ENCODE measurements at regions not wholly inside any gene's neighbourhood (a gene's known extent, or its start where the extent isn't known, plus 50 kb on each side); places are given as distances from the start of the nearest gene placed in this dataset.

DNA sequence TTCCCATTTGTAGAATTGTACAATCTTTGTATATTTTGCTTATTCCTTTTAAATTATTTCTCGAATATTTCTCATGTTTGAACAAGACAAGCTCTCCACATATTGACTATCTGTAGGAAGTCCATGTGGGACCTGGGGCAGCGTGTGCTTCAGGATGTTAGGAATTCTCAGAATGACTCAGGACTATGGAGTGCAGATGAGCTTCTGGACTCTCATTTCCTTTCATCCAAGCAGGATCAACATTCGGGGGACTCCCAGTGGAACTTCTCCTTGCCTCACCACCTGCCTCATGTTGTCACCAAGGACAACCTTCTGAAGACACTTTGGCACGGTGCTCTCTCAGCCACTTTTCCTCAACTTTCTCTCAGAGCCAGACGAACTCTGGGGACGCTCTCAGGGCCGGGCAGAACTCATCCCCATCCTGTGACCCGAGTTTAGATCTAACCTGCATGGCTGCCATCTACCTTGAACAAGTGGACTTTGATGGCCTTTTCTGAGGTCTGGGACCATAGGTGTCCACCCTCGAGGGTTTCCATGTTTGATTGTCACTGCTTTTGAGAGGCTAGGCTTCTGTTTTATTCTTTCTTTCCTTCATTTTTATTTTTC, 441.7 kb downstream of the IRS2 start:
- Histone ChIP-seq H3K27ac (ENCODE audit: low read length) (no peak overlapping the region), H3K79me2 (ENCODE audit: insufficient read depth, low read length) (no peaks in the 10 kb centered on the region), H2AFZ (ENCODE audit: low read depth, low read length) (no peak overlapping the region), H3K4me2 (ENCODE audit: insufficient read depth, low read length) (no peak overlapping the region), H3K4me1 (ENCODE audit: insufficient read depth, low read length) (no peaks in the 10 kb centered on the region), H3K4me3 (ENCODE audit: low read depth in 1 of 2, low read length in 2 of 2) (no peak overlapping the region), H4K20me1 (ENCODE audit: insufficient read depth, low read length) (no peaks in the 10 kb centered on the region), H3K9me3 (ENCODE audit: insufficient read depth, low read length, severe bottlenecking) (no peaks in the 10 kb centered on the region), H3K27me3 (ENCODE audit: insufficient read depth, low read length, poor library complexity) (no peaks in the 10 kb centered on the region), H3K36me3 (ENCODE audit: insufficient read depth, low read length) (peaks cover 4% of the 10 kb centered on the region; the same call in 1 of the 2 replicates), H3K9ac (ENCODE audit: low read depth, low read length) (no peak overlapping the region)
- DNase-seq (no peak), ATAC-seq (ENCODE audit: insufficient read depth, low read depth) (no peak)
- TF ChIP-seq, protein P1, sequence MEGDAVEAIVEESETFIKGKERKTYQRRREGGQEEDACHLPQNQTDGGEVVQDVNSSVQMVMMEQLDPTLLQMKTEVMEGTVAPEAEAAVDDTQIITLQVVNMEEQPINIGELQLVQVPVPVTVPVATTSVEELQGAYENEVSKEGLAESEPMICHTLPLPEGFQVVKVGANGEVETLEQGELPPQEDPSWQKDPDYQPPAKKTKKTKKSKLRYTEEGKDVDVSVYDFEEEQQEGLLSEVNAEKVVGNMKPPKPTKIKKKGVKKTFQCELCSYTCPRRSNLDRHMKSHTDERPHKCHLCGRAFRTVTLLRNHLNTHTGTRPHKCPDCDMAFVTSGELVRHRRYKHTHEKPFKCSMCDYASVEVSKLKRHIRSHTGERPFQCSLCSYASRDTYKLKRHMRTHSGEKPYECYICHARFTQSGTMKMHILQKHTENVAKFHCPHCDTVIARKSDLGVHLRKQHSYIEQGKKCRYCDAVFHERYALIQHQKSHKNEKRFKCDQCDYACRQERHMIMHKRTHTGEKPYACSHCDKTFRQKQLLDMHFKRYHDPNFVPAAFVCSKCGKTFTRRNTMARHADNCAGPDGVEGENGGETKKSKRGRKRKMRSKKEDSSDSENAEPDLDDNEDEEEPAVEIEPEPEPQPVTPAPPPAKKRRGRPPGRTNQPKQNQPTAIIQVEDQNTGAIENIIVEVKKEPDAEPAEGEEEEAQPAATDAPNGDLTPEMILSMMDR (IDR thresholded peaks at IDR 0.05; ENCODE audit: borderline replicate concordance, extremely low read depth, low read length, poor library complexity, severe bottlenecking): no peak
- no peak for TF ChIP-seq EZH2 (IDR thresholded peaks at IDR 0.05; ENCODE audit: borderline replicate concordance, low read depth, low read length, severe bottlenecking)

DNA sequence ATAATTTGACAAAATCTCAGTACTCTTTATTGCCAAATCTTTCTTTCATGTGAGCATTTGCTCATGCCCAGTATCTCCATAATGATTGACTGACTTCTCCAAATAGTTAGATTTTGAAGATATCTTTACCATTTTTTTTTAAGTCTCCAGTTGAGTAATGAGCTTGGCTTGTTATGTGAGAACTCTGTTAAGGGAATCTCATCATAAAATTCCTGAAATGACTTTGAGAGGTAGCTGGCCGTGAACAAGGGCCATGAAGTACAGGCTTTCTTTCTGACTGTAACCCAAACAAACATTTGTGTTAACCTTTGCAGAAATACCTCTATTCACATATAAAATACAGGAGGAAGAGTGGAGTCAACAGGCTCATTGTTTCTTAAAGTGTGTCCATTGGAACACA, 449.7 kb downstream of the IRS2 start:
- Histone ChIP-seq H3K4me2 (ENCODE audit: insufficient read depth, low read length) (no peak overlapping the region), H2AFZ (ENCODE audit: low read depth, low read length) (no peak overlapping the region), H3K4me1 (ENCODE audit: insufficient read depth, low read length) (no peaks in the 10 kb centered on the region), H3K27me3 (ENCODE audit: insufficient read depth, low read length, poor library complexity) (no peaks in the 10 kb centered on the region), H3K4me3 (ENCODE audit: low read depth in 1 of 2, low read length in 2 of 2) (no peak overlapping the region), H3K9ac (ENCODE audit: low read depth, low read length) (no peak overlapping the region), H3K79me2 (ENCODE audit: insufficient read depth, low read length) (no peaks in the 10 kb centered on the region), H3K9me3 (ENCODE audit: insufficient read depth, low read length, severe bottlenecking) (no peaks in the 10 kb centered on the region), H4K20me1 (ENCODE audit: insufficient read depth, low read length) (no peaks in the 10 kb centered on the region), H3K27ac (ENCODE audit: low read length) (no peak overlapping the region), H3K36me3 (ENCODE audit: insufficient read depth, low read length) (0 out of 2 replicates have a peak, but pooled peaks cover 6% of the 10 kb centered on the region)
- ATAC-seq (ENCODE audit: insufficient read depth, low read depth) (no peak), DNase-seq (no peak)
- no peak for TF ChIP-seq EZH2 (IDR thresholded peaks at IDR 0.05; ENCODE audit: borderline replicate concordance, low read depth, low read length, severe bottlenecking)
- TF ChIP-seq, protein P1 (IDR thresholded peaks at IDR 0.05; ENCODE audit: borderline replicate concordance, extremely low read depth, low read length, poor library complexity, severe bottlenecking): no peak

DNA sequence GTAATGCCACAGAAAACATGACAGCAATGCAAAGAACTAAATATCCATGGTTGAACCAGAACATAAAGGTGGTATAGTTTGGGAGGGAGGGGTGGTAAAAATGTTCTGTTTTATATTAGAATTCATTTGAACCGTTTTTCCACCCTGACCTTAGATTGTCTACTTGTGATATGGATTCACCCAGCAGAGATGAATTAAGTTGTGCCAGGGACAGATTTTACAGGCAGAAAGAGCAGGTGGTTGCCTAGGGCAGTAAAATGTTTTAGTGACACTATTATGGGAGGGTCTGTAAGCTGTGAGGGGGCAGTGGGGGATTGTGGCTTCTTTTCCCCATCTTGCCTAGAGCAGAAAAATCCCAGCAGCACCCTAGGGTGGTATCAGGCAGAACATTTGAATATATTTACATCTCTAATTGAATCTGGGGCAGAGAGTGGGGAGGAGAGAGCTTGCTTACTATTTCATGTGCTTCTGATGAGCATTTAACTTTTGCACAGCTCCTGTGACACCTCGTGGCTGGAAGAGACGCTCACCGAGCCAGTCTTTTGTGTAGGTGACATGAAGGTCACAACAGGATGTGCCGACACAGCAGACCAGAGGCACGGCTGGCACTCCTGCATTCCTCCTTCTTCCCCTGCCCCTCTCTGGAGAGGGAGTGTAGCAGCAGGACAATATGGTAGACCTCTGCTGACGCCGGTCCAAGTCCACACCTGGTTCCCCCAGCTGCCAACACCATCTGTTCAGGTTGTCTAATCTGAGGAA, 452.3 kb downstream of the IRS2 start:
- TF ChIP-seq, protein P1 (IDR thresholded peaks at IDR 0.05; ENCODE audit: borderline replicate concordance, extremely low read depth, low read length, poor library complexity, severe bottlenecking): no peak
- no peak for TF ChIP-seq EZH2 (IDR thresholded peaks at IDR 0.05; ENCODE audit: borderline replicate concordance, low read depth, low read length, severe bottlenecking)
- H3K4me3 ChIP-seq (ENCODE audit: low read depth in 1 of 2, low read length in 2 of 2): no peak overlapping the region
- H2AFZ ChIP-seq (ENCODE audit: low read depth, low read length): no peak overlapping the region
- no peaks in the 10 kb centered on the region for H3K9me3 ChIP-seq (ENCODE audit: insufficient read depth, low read length, severe bottlenecking)
- H3K9ac ChIP-seq (ENCODE audit: low read depth, low read length): no peak overlapping the region
- ATAC-seq (ENCODE audit: insufficient read depth, low read depth): no peak
- H3K27me3 ChIP-seq (ENCODE audit: insufficient read depth, low read length, poor library complexity): no peaks in the 10 kb centered on the region
- H3K4me2 ChIP-seq (ENCODE audit: insufficient read depth, low read length): no peak overlapping the region
- no peaks in the 10 kb centered on the region for H4K20me1 ChIP-seq (ENCODE audit: insufficient read depth, low read length)
- no peaks in the 10 kb centered on the region for H3K79me2 ChIP-seq (ENCODE audit: insufficient read depth, low read length)
- H3K27ac ChIP-seq (ENCODE audit: low read length): no peak overlapping the region
- no peaks in the 10 kb centered on the region for H3K4me1 ChIP-seq (ENCODE audit: insufficient read depth, low read length)
- no peak for DNase-seq
- 0 out of 2 replicates have a peak, but pooled peaks cover 6% of the 10 kb centered on the region for H3K36me3 ChIP-seq (ENCODE audit: insufficient read depth, low read length)

Measured in DND-41 (cell line).